ENCODE measurements at regions not wholly inside any gene's neighbourhood (a gene's known extent, or its start where the extent isn't known, plus 50 kb on each side); places are given as distances from the start of the nearest gene placed in this dataset.

GRCh38 chr4:162406637-162407365 lies 243.0 kb upstream of the FSTL5 start:
- TF ChIP-seq POLR2A (IDR thresholded peaks at IDR 0.05) (no peak), CTCF (IDR thresholded peaks at IDR 0.05) (no peak)
